ENCODE measurements at regions not wholly inside any gene's neighbourhood (a gene's known extent, or its start where the extent isn't known, plus 50 kb on each side); places are given as distances from the start of the nearest gene placed in this dataset.
A peak's percentile ranks its signal among the peaks of the same experiment; 100 is the strongest.
"Not testable (repeated sequence)": the region's sequence is repeated elsewhere in the genome, so short reads cannot be mapped to it uniquely, and the experiment has no call there.

- CTCF ChIA-PET: interaction anchor here (0.6 kb wide), 1 partner anchor 1049 kb away, joined by 3 read pairs; no protein-coding TSS in a partner anchor
- Histone ChIP-seq H3K9me3 (ENCODE audit: control insufficient read depth in 2 of 3, low read length in 3 of 3) (no peaks in the 10 kb centered on the region), H3K27ac (ENCODE audit: low read depth, low read length) (no peak overlapping the region), H3K4me3 (ENCODE audit: low read length) (no peak overlapping the region), H3K27me3 (ENCODE audit: control insufficient read depth in 2 of 2, insufficient read depth in 2 of 2, low read length in 2 of 2) (no peaks in the 10 kb centered on the region), H3K36me3 (ENCODE audit: control insufficient read depth in 2 of 3, insufficient read depth in 3 of 3, low read length in 3 of 3) (no peaks in the 10 kb centered on the region), H3K4me1 (ENCODE audit: control insufficient read depth in 2 of 2, insufficient read depth in 2 of 2, low read length in 2 of 2) (no peaks in the 10 kb centered on the region)
- Mint-ChIP-seq H3K4me1 (peaks cover 0 to 21% (median 6%) of the 10 kb centered on the region in 7 donors), H3K27ac (no peak overlapping the region), H3K9me3 (peaks cover 0 to 3% (median 0%) of the 10 kb centered on the region in 11 donors), H3K36me3 (peaks cover 0 to 3% (median 0%) of the 10 kb centered on the region in 5 donors), H3K4me3 (no peak overlapping the region), H3K27me3 (no peaks in the 10 kb centered on the region)
- intact Hi-C loops (cut with micrococcal nuclease): no loop called here
- ATAC-seq (no peak), DNase-seq (no peak)
- POLR2A ChIA-PET: interaction anchor here (1.1 to 1.5 kb wide), 3 partner anchors 31 to 176 kb away, joined by 3 to 5 read pairs (median 3); no protein-coding TSS in a partner anchor
Measured at GRCh38 chr13:40363653-40364052, 302.8 kb downstream of the FOXO1 start.

- POLR2A ChIA-PET: interaction anchor here (0.6 kb wide), 1 partner anchor 316 kb away, joined by 5 read pairs; no protein-coding TSS in a partner anchor
Measured at GRCh38 chr13:40366119-40366518, 300.3 kb downstream of the FOXO1 start.

DNA sequence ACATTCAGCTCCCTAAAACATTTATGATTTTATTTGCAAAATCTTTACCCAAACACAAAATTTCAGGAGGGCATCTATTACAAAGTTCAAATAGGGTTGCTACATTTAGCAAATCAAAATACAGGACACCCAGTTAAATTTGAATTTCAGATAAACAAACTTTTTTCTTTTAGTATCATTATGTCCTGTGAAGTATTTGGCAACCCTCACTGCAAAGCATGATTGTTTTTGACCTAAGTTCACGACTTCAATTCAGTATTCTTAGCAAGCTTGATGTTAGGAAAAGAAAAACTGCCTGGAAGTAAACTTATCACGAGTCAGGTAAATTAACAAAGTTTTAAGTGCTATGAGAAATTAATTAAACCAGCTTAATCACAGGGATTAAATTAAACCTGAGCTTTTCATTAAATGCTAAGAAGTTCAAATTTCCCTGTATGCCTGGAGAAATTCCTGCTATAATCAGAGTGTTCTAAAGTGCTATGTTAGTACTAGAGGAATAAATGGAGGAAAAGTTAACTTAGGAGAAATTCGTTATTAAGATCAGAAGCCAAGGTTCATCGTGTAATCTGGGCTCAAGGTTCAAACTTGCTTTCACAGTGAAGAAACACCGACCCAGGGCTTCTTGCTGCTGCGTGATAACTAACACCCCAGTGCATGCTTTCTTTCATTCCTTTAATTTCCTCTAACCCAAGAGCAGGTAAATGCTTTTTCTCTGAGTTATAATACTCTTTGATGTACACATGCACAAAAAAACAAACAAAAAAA lies 298.1 kb downstream of the FOXO1 start:
- no peak for ATAC-seq
- Histone ChIP-seq H3K4me3 (ENCODE audit: low read length) (no peak overlapping the region), H3K27ac (ENCODE audit: low read depth, low read length) (no peak overlapping the region), H3K4me1 (ENCODE audit: control insufficient read depth in 2 of 2, insufficient read depth in 2 of 2, low read length in 2 of 2) (peaks cover 0 to 18% of the 10 kb centered on the region in 2 donors), H3K27me3 (ENCODE audit: control insufficient read depth in 2 of 2, insufficient read depth in 2 of 2, low read length in 2 of 2) (no peaks in the 10 kb centered on the region), H3K9me3 (ENCODE audit: control insufficient read depth in 2 of 3, low read length in 3 of 3) (no peaks in the 10 kb centered on the region), H3K36me3 (ENCODE audit: control insufficient read depth in 2 of 3, insufficient read depth in 3 of 3, low read length in 3 of 3) (no peaks in the 10 kb centered on the region)
- Mint-ChIP-seq H3K4me3 (no peak overlapping the region), H3K4me1 (peaks cover 16 to 48% (median 34%) of the 10 kb centered on the region in 7 donors), H3K27ac (no peak overlapping the region), H3K27me3 (no peaks in the 10 kb centered on the region), H3K9me3 (peaks cover 0 to 3% (median 0%) of the 10 kb centered on the region in 11 donors), H3K36me3 (peaks cover 0 to 4% (median 0%) of the 10 kb centered on the region in 5 donors)
- intact Hi-C loops (cut with micrococcal nuclease): no loop called here
- DNase-seq: no peak
- CTCF ChIA-PET: no interaction called here
- POLR2A ChIA-PET: interaction anchor here (0.8 to 1.2 kb wide), 2 partner anchors 9 to 181 kb away, joined by 3 read pairs; no protein-coding TSS in a partner anchor

More at GRCh38 chr13:40366119-40366518, 300.3 kb downstream of the FOXO1 start:
- peak overlapping the region in 2 of 9 donors; percentile 11 to 55 for H3K27ac Mint-ChIP-seq
- Histone ChIP-seq H3K36me3 (ENCODE audit: control insufficient read depth in 2 of 3, insufficient read depth in 3 of 3, low read length in 3 of 3) (no peaks in the 10 kb centered on the region), H3K27me3 (ENCODE audit: control insufficient read depth in 2 of 2, insufficient read depth in 2 of 2, low read length in 2 of 2) (no peaks in the 10 kb centered on the region), H3K4me1 (ENCODE audit: control insufficient read depth in 2 of 2, insufficient read depth in 2 of 2, low read length in 2 of 2) (peaks cover 0 to 12% of the 10 kb centered on the region in 2 donors), H3K9me3 (ENCODE audit: control insufficient read depth in 2 of 3, low read length in 3 of 3) (no peaks in the 10 kb centered on the region), H3K27ac (ENCODE audit: low read depth, low read length) (no peak overlapping the region), H3K4me3 (ENCODE audit: low read length) (no peak overlapping the region)
- CTCF ChIA-PET: no interaction called here
- H3K9me3 Mint-ChIP-seq: peaks cover 0 to 3% (median 0%) of the 10 kb centered on the region in 11 donors
- ATAC-seq (no peak), DNase-seq (no peak)
- intact Hi-C loops (cut with micrococcal nuclease): no loop called here
- no peaks in the 10 kb centered on the region for H3K27me3 Mint-ChIP-seq
- no peak overlapping the region for H3K4me3 Mint-ChIP-seq
- peaks cover 12 to 40% (median 24%) of the 10 kb centered on the region in 7 donors for H3K4me1 Mint-ChIP-seq
- H3K36me3 Mint-ChIP-seq: peaks cover 0 to 3% (median 0%) of the 10 kb centered on the region in 5 donors

DNA sequence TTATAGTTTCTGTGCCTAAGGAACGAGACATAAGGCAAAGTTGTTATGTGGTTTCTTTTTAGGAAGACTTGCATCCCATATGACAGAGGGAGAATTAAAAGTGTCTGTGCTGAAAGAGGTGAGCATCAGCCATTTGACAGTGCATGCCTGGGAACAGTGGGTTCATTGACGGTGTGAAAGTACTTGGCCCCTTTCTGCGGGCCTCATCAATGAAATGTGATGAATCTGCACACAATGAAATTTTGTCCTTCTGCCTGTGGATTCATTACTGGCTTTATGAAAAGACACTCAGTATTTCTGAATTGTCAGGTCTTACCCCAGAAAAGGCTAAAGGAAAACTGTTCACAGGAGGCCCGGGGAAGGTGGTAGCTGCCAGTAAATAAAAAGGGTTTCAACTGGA lies 295.8 kb downstream of the FOXO1 start:
- no peak for ATAC-seq
- Mint-ChIP-seq H3K4me1 (peaks cover 21 to 53% (median 48%) of the 10 kb centered on the region in 7 donors), H3K36me3 (peaks cover 0 to 12% (median 3%) of the 10 kb centered on the region in 5 donors), H3K4me3 (peak overlapping the region in 7 of 10 donors; percentile 2 to 63 (median 54)), H3K27ac (peak overlapping the region in 7 of 9 donors; percentile 23 to 84 (median 49)), H3K9me3 (peaks cover 0 to 8% (median 4%) of the 10 kb centered on the region in 11 donors), H3K27me3 (no peaks in the 10 kb centered on the region)
- Histone ChIP-seq H3K27ac (ENCODE audit: low read depth, low read length) (no peak overlapping the region), H3K27me3 (ENCODE audit: control insufficient read depth in 2 of 2, insufficient read depth in 2 of 2, low read length in 2 of 2) (no peaks in the 10 kb centered on the region), H3K36me3 (ENCODE audit: control insufficient read depth in 2 of 3, insufficient read depth in 3 of 3, low read length in 3 of 3) (no peaks in the 10 kb centered on the region), H3K9me3 (ENCODE audit: control insufficient read depth in 2 of 3, low read length in 3 of 3) (no peaks in the 10 kb centered on the region), H3K4me3 (ENCODE audit: low read length) (no peak overlapping the region), H3K4me1 (ENCODE audit: control insufficient read depth in 2 of 2, insufficient read depth in 2 of 2, low read length in 2 of 2) (peaks cover 8 to 27% of the 10 kb centered on the region in 2 donors)
- intact Hi-C loops (cut with micrococcal nuclease): loop anchor here (5.0 kb wide), 4 partner anchors 53 to 297 kb away; partner anchors contain the start of gene FOXO1 (in 1 of the 2)
- DNase-seq: no peak
- ChIA-PET POLR2A (no interaction called here), CTCF (no interaction called here)

DNA sequence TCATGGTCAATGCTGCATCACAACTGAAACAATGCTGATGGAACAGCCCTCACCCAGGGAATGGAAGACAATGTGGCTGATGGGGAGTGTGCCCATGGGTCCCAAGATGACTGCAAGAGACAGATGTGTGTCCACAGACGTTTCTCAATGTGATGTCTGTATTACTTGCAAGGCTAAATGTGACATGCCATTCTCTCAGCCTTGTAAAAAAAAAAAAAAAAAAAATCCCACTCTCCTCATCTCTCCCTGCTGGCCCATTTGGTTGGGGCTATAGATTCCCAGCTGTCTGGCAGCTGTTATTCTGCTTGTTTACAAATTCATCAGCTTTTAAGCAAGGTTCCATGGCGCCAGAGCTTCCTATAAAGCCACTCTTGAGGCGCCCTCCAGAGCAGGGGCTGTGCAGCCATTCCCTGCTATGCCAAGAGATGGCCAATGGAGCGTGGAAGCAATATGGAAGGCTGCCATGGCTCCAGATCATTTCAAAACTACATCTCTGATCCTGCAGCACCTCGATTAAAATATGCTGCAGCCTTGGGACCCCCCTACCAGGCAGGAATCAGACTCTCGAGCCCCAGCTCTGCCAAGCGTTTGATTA lies 294.8 kb downstream of the FOXO1 start:
- no peaks in the 10 kb centered on the region for H3K9me3 ChIP-seq (ENCODE audit: control insufficient read depth in 2 of 3, low read length in 3 of 3)
- H3K4me3 ChIP-seq (ENCODE audit: low read length): no peak overlapping the region
- Mint-ChIP-seq H3K9me3 (peaks cover 0 to 8% (median 4%) of the 10 kb centered on the region in 11 donors), H3K4me3 (peak overlapping the region in 7 of 10 donors; percentile 34 to 63 (median 54)), H3K4me1 (peaks cover 23 to 56% (median 48%) of the 10 kb centered on the region in 7 donors), H3K27me3 (no peaks in the 10 kb centered on the region), H3K27ac (peak overlapping the region in 5 of 9 donors; percentile 21 to 84 (median 30)), H3K36me3 (peaks cover 0 to 12% (median 3%) of the 10 kb centered on the region in 5 donors)
- H3K27me3 ChIP-seq (ENCODE audit: control insufficient read depth in 2 of 2, insufficient read depth in 2 of 2, low read length in 2 of 2): no peaks in the 10 kb centered on the region
- H3K4me1 ChIP-seq (ENCODE audit: control insufficient read depth in 2 of 2, insufficient read depth in 2 of 2, low read length in 2 of 2): peaks cover 8 to 27% of the 10 kb centered on the region in 2 donors
- no peak overlapping the region for H3K27ac ChIP-seq (ENCODE audit: low read depth, low read length)
- ChIA-PET POLR2A (interaction anchor here (0.9 to 1.5 kb wide), 2 partner anchors 16 to 18 kb away, joined by 3 to 4 read pairs; no protein-coding TSS in a partner anchor), CTCF (no interaction called here)
- H3K36me3 ChIP-seq (ENCODE audit: control insufficient read depth in 2 of 3, insufficient read depth in 3 of 3, low read length in 3 of 3): no peaks in the 10 kb centered on the region
- intact Hi-C loops (cut with micrococcal nuclease): loop anchor here (5.0 kb wide), 4 partner anchors 54 to 296 kb away; partner anchors contain the start of gene FOXO1 (in 1 of the 2)
- no peak for DNase-seq
- no peak for ATAC-seq

GRCh38 chr13:40373608-40374007 lies 292.8 kb downstream of the FOXO1 start:
- H3K4me3 ChIP-seq (ENCODE audit: low read length); H3K27me3 Mint-ChIP-seq; H3K27me3 ChIP-seq (ENCODE audit: control insufficient read depth in 2 of 2, insufficient read depth in 2 of 2, low read length in 2 of 2); H3K9me3 Mint-ChIP-seq; POLR2A ChIA-PET; H3K9me3 ChIP-seq (ENCODE audit: control insufficient read depth in 2 of 3, low read length in 3 of 3); H3K27ac ChIP-seq (ENCODE audit: low read depth, low read length); H3K36me3 ChIP-seq (ENCODE audit: control insufficient read depth in 2 of 3, insufficient read depth in 3 of 3, low read length in 3 of 3); CTCF ChIA-PET: not testable (repeated sequence)
- Mint-ChIP-seq H3K4me3 (peak overlapping the region; percentile 20 to 79 (median 44)), H3K4me1 (peaks cover 27 to 61% (median 53%) of the 10 kb centered on the region in 7 donors), H3K36me3 (peaks cover 0 to 15% (median 3%) of the 10 kb centered on the region in 5 donors), H3K27ac (peak overlapping the region; percentile 0 to 90 (median 22))
- ATAC-seq (peak; percentile 54), DNase-seq (peak in 6 of 9 donors; percentile 9 to 51 (median 28))
- intact Hi-C loops (cut with micrococcal nuclease): loop anchor here (1.0 to 5.0 kb wide), 5 partner anchors 15 to 294 kb away; partner anchors contain the start of gene FOXO1 (in 1 of the 2)
- H3K4me1 ChIP-seq (ENCODE audit: control insufficient read depth in 2 of 2, insufficient read depth in 2 of 2, low read length in 2 of 2): peaks cover 8 to 27% of the 10 kb centered on the region in 2 donors

Measured in naive thymus-derived CD4-positive, alpha-beta T cell (primary cell).